ENCODE measurements at regions not wholly inside any gene's neighbourhood (a gene's known extent, or its start where the extent isn't known, plus 50 kb on each side); places are given as distances from the start of the nearest gene placed in this dataset.
"Not testable (repeated sequence)": the region's sequence is repeated elsewhere in the genome, so short reads cannot be mapped to it uniquely, and the experiment has no call there.

DNA sequence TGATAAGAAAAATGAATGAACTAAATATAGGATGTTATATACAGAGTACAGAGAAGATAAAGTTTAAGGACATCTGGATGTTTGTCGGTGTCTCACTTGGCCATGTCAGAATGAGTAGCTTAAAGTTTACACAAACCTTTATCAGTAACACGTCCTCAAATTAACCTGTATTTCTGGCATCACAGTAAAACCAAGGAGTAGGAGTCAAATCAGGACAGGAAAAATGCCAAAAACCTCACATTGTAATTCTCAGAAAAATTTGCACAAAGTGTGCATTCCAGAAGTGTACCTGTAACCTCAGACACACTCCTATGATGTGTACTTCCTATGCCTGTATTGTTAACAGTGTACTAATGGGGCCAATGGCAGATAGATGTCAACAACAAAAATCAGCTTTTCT, 139.3 kb downstream of the SMC2 start:
- ChIA-PET CTCF (no interaction called here), POLR2A (no interaction called here)
- TF ChIP-seq, protein P1, sequence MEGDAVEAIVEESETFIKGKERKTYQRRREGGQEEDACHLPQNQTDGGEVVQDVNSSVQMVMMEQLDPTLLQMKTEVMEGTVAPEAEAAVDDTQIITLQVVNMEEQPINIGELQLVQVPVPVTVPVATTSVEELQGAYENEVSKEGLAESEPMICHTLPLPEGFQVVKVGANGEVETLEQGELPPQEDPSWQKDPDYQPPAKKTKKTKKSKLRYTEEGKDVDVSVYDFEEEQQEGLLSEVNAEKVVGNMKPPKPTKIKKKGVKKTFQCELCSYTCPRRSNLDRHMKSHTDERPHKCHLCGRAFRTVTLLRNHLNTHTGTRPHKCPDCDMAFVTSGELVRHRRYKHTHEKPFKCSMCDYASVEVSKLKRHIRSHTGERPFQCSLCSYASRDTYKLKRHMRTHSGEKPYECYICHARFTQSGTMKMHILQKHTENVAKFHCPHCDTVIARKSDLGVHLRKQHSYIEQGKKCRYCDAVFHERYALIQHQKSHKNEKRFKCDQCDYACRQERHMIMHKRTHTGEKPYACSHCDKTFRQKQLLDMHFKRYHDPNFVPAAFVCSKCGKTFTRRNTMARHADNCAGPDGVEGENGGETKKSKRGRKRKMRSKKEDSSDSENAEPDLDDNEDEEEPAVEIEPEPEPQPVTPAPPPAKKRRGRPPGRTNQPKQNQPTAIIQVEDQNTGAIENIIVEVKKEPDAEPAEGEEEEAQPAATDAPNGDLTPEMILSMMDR (IDR thresholded peaks at IDR 0.05; ENCODE audit: insufficient read depth, low read depth, low read length): no peak
- Histone ChIP-seq H3K36me3 (ENCODE audit: control insufficient read depth, insufficient read depth, low read length) (no peaks in the 10 kb centered on the region), H3K4me3 (ENCODE audit: low read depth, low read length) (no peak overlapping the region), H3K27me3 (ENCODE audit: control insufficient read depth, insufficient read depth, low read length) (no peaks in the 10 kb centered on the region)
- DNase-seq (ENCODE audit: low read depth): no peak

DNA sequence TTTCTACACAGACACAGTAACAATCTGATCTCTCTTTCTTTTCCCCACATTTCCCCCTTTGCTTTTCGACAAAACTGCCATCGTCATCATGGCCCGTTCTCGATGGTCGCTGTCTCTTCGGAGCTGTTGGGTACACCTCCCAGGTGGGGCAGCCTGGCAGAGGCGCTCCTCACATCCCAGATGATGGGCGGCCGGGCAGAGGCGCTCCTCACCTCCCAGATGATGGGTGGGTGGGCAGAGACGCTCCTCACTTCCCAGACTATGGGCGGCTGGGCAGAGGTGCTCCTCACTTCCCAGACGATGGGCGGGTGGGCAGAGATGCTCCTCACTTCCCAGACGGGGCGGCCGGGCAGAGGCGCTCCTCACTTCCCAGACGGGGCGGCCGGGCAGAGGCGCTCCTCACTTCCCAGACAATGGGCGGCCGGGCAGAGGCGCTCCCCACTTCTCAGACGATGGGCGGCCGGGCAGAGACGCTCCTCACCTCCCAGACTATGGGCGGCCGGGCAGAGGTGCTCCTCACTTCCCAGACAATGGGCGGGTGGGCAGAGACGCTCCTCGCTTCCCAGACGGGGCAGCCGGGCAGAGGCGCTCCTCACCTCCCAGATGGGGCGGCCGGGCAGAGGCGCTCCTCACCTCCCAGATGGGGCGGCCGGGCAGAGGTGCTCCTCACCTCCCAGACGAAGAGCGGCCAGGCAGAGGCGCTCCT, 140.7 kb downstream of the SMC2 start:
- POLR2A ChIA-PET; H3K4me3 ChIP-seq (ENCODE audit: low read depth, low read length); H3K36me3 ChIP-seq (ENCODE audit: control insufficient read depth, insufficient read depth, low read length); H3K27me3 ChIP-seq (ENCODE audit: control insufficient read depth, insufficient read depth, low read length); CTCF ChIA-PET; DNase-seq (ENCODE audit: low read depth): not testable (repeated sequence)

DNA sequence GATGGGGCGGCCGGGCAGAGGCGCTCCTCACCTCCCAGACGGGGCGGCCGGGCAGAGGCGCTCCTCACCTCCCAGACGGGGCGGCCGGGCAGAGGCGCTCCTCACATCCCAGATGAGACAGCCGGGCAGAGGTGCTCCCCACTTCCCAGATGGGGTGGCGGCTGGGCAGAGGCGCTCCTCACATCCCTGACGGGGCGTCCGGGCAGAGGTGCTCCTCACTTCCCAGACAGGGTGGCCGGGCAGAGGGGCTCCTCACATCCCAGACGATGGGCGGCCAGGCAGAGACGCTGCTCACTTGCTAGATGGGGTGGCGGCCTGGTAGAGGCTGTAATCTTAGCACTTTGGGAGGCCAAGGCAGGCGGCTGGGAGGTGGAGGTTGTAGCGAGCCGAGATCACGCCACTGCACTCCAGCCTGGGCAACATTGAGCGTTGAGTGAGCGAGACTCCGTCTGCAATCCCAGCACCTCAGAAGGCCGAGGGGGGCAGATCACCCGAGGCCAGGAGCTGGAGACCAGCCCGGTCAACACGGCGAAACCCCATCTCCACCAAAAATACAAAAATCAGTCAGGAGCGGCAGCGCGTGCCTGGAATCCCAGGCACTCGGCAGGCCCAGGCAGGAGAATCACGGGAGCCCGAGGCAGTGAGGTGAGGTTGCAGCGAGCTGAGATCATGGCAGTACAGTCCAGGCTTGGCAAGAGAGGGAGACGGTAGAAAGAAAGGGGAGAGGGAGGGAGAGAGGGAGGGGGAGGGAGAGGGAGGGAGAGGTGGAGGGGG, 141.4 kb downstream of the SMC2 start:
- DNase-seq (ENCODE audit: low read depth); CTCF ChIA-PET; H3K36me3 ChIP-seq (ENCODE audit: control insufficient read depth, insufficient read depth, low read length); POLR2A ChIA-PET; H3K4me3 ChIP-seq (ENCODE audit: low read depth, low read length); H3K27me3 ChIP-seq (ENCODE audit: control insufficient read depth, insufficient read depth, low read length): not testable (repeated sequence)

DNA sequence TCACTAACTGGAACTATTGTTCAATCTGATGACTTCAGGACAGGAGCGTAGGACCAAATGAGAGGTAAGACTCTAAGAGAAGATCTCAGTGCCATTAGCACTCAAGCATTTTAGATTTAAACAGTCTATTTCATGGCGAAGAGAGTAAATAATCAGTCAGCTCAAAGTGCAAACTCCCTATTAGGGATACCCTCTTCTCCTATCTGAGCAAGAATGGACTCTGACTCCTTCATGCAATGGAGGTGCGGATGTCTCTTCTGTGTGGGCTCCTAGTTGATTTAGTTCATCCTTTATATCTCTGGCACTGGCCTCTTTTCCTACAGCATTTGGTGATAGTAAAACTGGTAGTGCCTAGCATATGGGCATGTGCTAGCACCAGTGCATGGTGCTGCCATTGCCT, 144.6 kb downstream of the SMC2 start:
- TF ChIP-seq, protein P1 (IDR thresholded peaks at IDR 0.05; ENCODE audit: insufficient read depth, low read depth, low read length): no peak
- CTCF ChIA-PET: no interaction called here
- POLR2A ChIA-PET: no interaction called here
- DNase-seq (ENCODE audit: low read depth): no peak
- no peak overlapping the region for H3K4me3 ChIP-seq (ENCODE audit: low read depth, low read length)
- H3K27me3 ChIP-seq (ENCODE audit: control insufficient read depth, insufficient read depth, low read length): no peaks in the 10 kb centered on the region
- H3K36me3 ChIP-seq (ENCODE audit: control insufficient read depth, insufficient read depth, low read length): no peaks in the 10 kb centered on the region

DNA sequence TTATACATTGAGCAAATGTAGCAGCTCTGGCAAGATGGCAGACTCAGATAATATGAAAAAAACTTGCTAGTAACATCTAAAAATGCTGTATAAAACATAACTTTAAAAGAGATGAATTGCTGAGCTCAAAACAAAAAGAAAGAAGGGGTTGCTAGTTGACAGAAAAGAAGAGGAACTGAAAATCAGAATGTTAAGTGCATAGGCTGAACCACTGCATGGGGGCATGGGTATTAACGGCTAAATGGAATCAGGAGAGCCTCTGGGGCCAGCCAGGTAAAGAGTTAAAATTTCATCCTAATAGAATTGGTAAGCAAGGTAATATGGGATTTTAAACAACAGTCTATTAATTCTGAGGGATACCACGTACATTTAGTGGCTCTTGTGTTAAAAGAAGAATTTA, 146.8 kb downstream of the SMC2 start:
- POLR2A ChIA-PET: no interaction called here
- no peak overlapping the region for H3K4me3 ChIP-seq (ENCODE audit: low read depth, low read length)
- TF ChIP-seq, protein P1 (IDR thresholded peaks at IDR 0.05; ENCODE audit: insufficient read depth, low read depth, low read length): no peak
- CTCF ChIA-PET: no interaction called here
- DNase-seq (ENCODE audit: low read depth): no peak
- no peaks in the 10 kb centered on the region for H3K27me3 ChIP-seq (ENCODE audit: control insufficient read depth, insufficient read depth, low read length)
- H3K36me3 ChIP-seq (ENCODE audit: control insufficient read depth, insufficient read depth, low read length): no peaks in the 10 kb centered on the region

DNA sequence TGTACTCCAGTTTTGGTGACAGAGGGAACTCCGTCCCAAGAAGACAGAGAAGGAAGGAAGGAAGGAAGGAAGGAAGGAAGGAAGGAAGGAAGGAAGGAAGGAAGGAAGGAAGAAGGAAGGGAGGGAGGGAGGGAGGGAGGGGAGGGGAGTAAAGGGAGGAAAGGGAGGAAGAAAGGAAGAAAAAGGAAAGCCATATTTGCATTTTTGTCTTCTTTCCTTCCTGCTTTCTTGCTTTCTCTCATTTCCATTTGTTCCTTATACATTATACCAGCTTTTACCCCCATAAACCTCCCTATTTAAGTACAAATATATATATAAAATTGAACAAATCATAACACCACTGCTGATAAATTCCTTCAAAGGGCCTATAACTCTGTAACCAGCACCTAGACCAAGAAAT, 151.8 kb downstream of the SMC2 start:
- Histone ChIP-seq H3K27me3 (ENCODE audit: control insufficient read depth, insufficient read depth, low read length) (no peaks in the 10 kb centered on the region), H3K36me3 (ENCODE audit: control insufficient read depth, insufficient read depth, low read length) (no peaks in the 10 kb centered on the region), H3K4me3 (ENCODE audit: low read depth, low read length) (no peak overlapping the region)
- POLR2A ChIA-PET: no interaction called here
- CTCF ChIA-PET: no interaction called here
- TF ChIP-seq, protein P1 (IDR thresholded peaks at IDR 0.05; ENCODE audit: insufficient read depth, low read depth, low read length): no peak
- no peak for DNase-seq (ENCODE audit: low read depth)

Data from BJ (cell line).